ENCODE measurements at regions not wholly inside any gene's neighbourhood (a gene's known extent, or its start where the extent isn't known, plus 50 kb on each side); places are given as distances from the start of the nearest gene placed in this dataset.
"Not testable (repeated sequence)": the region's sequence is repeated elsewhere in the genome, so short reads cannot be mapped to it uniquely, and the experiment has no call there.

DNA sequence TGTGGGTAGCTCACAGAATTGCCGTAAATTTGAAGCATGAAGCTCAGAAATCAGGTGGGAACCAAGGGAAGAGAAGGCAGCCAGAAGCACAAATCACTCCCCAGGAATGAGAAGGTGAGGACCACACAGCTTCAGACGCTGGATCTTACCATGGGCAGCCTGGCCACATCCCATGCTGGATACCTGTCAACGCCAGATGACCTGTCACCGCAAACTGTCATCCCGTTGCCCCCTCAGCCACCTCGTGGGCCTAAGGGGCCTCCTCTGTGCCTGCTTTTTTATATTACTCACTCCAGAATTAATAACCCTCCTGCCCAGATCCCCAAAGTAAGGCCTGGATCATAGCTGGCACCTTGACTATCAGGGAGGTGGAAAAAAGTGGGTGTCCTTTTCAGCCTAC is 82.3 kb upstream of the KCNK12 start:
- no peak for DNase-seq (ENCODE audit: low spot score)

DNA sequence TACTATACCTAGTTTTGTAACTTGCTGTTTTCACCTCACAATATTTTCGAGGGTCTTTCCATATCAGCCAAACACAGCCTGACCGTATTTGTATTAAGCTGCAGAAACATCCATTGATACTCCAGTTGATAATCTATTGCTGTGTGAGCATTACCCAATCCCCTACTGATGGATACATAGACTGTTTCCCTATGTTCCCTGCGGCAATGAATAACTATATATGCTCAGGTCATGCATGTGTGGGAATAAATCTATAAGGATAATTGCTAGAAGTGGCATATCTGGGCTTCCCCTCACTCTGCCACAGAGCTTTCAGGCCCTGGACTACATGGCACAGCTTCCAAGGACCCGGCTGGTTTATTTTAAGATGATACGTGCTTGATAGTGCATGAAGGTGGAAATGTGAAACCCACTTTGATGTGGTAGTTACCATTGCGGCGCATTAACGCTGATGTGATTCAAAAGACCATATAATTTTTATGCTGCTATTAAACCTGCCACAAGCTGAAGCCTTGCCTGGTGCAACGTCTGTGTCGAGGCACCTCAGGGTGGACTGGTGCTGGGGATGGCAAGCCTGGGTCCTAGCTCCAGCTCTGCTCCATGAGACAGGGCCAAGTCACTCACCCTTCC is 81.4 kb upstream of the KCNK12 start:
- DNase-seq (ENCODE audit: low spot score): no peak

DNA sequence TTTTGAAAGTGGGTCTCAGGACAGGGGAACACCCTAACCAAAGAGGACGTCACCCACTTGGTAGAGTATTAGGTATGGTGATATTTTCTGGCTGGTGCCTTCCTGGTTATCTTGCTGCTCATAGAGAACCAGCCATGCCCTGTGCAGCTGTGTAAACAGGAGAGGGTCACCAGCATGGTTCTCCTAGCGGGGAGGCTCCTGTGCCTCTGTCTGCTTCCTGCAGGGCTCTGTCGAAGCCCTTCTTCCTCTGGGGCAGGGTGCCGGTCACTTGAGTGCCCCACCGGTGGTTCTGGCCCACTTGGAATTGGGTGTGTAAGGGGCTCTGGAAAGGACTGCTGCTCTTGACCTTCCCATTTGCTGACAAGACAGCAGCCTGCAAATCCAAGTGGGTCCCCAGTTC is 80.5 kb upstream of the KCNK12 start:
- DNase-seq (ENCODE audit: low spot score): no peak

GRCh38 chr2:47650001-47650535 is 79.3 kb upstream of the KCNK12 start:
- no peak for DNase-seq (ENCODE audit: low spot score)

DNA sequence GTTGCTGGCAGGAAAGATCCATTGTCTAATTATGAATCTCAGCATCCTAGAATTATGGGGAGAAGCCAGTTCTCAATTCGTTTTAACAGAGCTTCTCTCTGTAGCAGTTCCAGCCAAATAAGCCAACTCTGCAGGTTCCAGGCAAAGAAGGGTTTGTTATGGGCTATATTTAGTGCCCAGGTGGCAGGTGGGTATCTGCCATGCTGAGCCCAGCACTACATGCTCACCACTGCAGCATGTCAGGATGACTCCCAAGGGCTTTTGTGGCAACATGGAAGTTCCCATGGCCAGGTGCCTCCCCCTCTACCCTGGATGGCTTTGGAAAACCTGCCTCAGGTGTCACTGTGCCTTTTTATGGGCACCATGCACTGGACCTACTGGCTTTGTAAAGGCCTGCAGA is 74.5 kb upstream of the KCNK12 start:
- DNase-seq (ENCODE audit: low spot score): no peak

- DNase-seq (ENCODE audit: low spot score): no peak
Observed at GRCh38 chr2:47644351-47644750, 73.6 kb upstream of the KCNK12 start.

- no peak for DNase-seq (ENCODE audit: low spot score)
Observed at GRCh38 chr2:47641366-47641765, 70.6 kb upstream of the KCNK12 start.

- DNase-seq (ENCODE audit: low spot score): no peak
Observed at GRCh38 chr2:47640356-47640755, 69.6 kb upstream of the KCNK12 start.

DNA sequence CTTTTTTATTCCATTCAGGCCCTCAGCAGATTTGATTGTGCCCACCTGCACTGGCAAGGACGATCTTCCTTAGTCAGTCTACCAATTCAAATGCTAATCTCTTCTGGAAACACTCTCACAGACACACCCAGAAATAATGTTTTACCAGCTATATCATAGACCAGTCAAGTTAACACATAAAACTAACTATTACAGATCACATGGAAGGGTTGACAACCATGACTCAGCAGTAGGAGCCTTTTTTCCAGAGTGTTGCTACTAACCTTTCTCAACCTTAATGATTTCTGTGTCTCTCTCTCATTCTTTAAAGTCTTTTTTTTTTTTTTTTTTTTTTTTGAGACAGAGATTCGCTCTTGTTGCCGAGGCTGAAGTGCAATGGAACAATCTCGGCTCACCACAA is 68.7 kb upstream of the KCNK12 start:
- peak; percentile 40 for DNase-seq (ENCODE audit: low spot score)

DNA sequence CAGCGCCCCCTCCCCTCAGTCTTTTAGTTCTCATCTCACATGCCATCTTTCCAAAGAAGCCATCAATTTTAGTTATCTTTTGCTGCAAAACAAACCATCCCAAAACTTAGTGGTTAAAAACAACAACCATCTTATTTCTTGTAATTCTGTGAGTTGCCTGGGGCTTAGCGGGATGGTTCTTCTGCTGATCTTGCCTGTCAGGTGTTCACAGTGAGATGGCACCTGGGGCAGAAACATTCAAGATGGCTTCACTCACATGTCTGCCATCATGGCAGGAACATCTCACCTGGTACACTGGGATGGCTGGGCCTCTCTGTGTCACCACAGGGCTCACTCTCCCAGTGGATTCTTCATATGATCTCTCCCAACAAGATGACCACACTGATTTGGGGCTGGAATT is 67.6 kb upstream of the KCNK12 start:
- no peak for DNase-seq (ENCODE audit: low spot score)

GRCh38 chr2:47636596-47637264 is 65.9 kb upstream of the KCNK12 start:
- DNase-seq (ENCODE audit: low spot score): no peak

- no peak for DNase-seq (ENCODE audit: low spot score)
Observed at GRCh38 chr2:47636176-47636575, 65.4 kb upstream of the KCNK12 start.

- no peak for DNase-seq (ENCODE audit: low spot score)
Observed at GRCh38 chr2:47632754-47633153, 62.0 kb upstream of the KCNK12 start.

GRCh38 chr2:47631792-47632398 is 61.1 kb upstream of the KCNK12 start:
- peak; percentile 68 for DNase-seq (ENCODE audit: low spot score)

GRCh38 chr2:47631306-47631705 is 60.5 kb upstream of the KCNK12 start:
- DNase-seq (ENCODE audit: low spot score): no peak

- DNase-seq (ENCODE audit: low spot score): peak; percentile 27
Observed at GRCh38 chr2:47629501-47630460, 59.0 kb upstream of the KCNK12 start.

GRCh38 chr2:47628904-47629303 is 58.1 kb upstream of the KCNK12 start:
- DNase-seq (ENCODE audit: low spot score): no peak

DNA sequence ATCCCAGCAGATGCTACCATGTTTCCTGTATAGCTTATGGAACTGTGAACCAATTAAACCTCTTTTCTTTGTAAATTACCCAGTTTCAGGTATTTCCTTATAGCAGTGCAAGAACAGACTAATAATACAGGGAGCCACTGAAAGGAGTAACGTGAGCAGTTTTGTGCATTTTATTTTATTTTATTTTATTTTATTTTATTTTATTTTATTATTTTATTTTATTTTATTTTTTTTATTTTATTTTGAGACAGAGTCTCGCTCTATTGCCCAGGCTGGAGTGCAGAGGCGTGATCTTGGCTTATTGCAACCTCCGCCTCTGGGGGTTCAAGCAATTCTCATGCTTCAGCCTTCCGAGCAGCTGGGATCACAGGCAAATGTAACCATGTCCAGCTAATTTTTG is 55.9 kb upstream of the KCNK12 start:
- DNase-seq (ENCODE audit: low spot score): no peak

DNA sequence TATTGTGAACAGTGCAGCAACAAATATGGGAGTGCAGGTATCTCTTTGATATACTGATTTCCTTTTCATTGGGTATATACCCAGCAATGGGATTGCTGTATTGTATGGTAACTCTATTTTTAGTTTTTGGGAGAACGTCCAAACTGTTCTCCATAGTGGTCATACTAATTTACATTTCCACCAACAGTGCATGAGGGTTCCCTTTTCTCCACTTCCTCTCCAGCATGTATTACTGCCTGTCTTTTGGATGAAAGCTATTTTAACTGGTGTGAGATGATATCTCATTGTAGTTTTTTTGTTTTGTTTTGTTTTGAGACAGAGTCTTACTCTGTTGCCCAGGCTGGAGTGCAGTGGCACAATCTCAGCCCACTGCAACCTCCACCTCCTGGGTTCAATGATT is 52.4 kb upstream of the KCNK12 start:
- not testable (repeated sequence) for DNase-seq (ENCODE audit: low spot score)

GRCh38 chr2:47620770-47621437 is 50.1 kb upstream of the KCNK12 start:
- DNase-seq (ENCODE audit: low spot score): no peak
